ENCODE measurements at regions not wholly inside any gene's neighbourhood (a gene's known extent, or its start where the extent isn't known, plus 50 kb on each side); places are given as distances from the start of the nearest gene placed in this dataset.

GRCh38 chr1:186536273-186536890 is 75.5 kb upstream of the PDC start:
- H3K4me1 ChIP-seq (ENCODE audit: control insufficient read depth in 3 of 3, insufficient read depth in 2 of 3, low read depth in 1 of 3, low read length in 2 of 3): no peaks in the 10 kb centered on the region
- H3K27me3 ChIP-seq (ENCODE audit: control insufficient read depth in 3 of 3, insufficient read depth in 3 of 3, low read length in 3 of 3): no peaks in the 10 kb centered on the region
- FAIRE-seq: no peak
- H3K4me3 ChIP-seq (ENCODE audit: low read depth in 1 of 3, low read length in 3 of 3): no peak overlapping the region
- 90 to 94% (median 92%) methylated on average over 3 of the region's 3 CpGs for WGBS, 3 donors
- no peaks in the 10 kb centered on the region for H3K36me3 ChIP-seq (ENCODE audit: control insufficient read depth in 3 of 3, insufficient read depth in 2 of 3, low read depth in 1 of 3, low read length in 3 of 3)
- no peak for DNase-seq
- H3K9me3 ChIP-seq (ENCODE audit: control insufficient read depth in 2 of 2, insufficient read depth in 1 of 2, low read depth in 1 of 2, low read length in 1 of 2): peaks cover 0 to 11% of the 10 kb centered on the region in 2 donors
- no peak overlapping the region for H3K27ac ChIP-seq (ENCODE audit: low read depth in 1 of 3, low read length in 2 of 3)

- FAIRE-seq (no peak), DNase-seq (no peak)
- H3K4me3 ChIP-seq (ENCODE audit: low read depth in 1 of 3, low read length in 3 of 3): no peak overlapping the region
- H3K27ac ChIP-seq (ENCODE audit: low read depth in 1 of 3, low read length in 2 of 3): no peak overlapping the region
- peaks cover 0 to 3% of the 10 kb centered on the region in 2 donors for H3K9me3 ChIP-seq (ENCODE audit: control insufficient read depth in 2 of 2, insufficient read depth in 1 of 2, low read depth in 1 of 2, low read length in 1 of 2)
- no peaks in the 10 kb centered on the region for H3K27me3 ChIP-seq (ENCODE audit: control insufficient read depth in 3 of 3, insufficient read depth in 3 of 3, low read length in 3 of 3)
- H3K4me1 ChIP-seq (ENCODE audit: control insufficient read depth in 3 of 3, insufficient read depth in 2 of 3, low read depth in 1 of 3, low read length in 2 of 3): no peaks in the 10 kb centered on the region
- WGBS, 3 donors: 64 to 77% (median 67%) methylated on average over 5 of the region's 5 CpGs
- H3K36me3 ChIP-seq (ENCODE audit: control insufficient read depth in 3 of 3, insufficient read depth in 2 of 3, low read depth in 1 of 3, low read length in 3 of 3): no peaks in the 10 kb centered on the region
These were observed 74.6 kb upstream of the PDC start for GRCh38 chr1:186535388-186536133.

GRCh38 chr1:186534401-186534800 is 73.5 kb upstream of the PDC start:
- WGBS, 3 donors: 83 to 91% (median 84%) methylated on average over 4 of the region's 4 CpGs
- Histone ChIP-seq H3K27me3 (ENCODE audit: control insufficient read depth in 3 of 3, insufficient read depth in 3 of 3, low read length in 3 of 3) (no peaks in the 10 kb centered on the region), H3K27ac (ENCODE audit: low read depth in 1 of 3, low read length in 2 of 3) (no peak overlapping the region), H3K4me3 (ENCODE audit: low read depth in 1 of 3, low read length in 3 of 3) (no peak overlapping the region), H3K9me3 (ENCODE audit: control insufficient read depth in 2 of 2, insufficient read depth in 1 of 2, low read depth in 1 of 2, low read length in 1 of 2) (no peaks in the 10 kb centered on the region), H3K4me1 (ENCODE audit: control insufficient read depth in 3 of 3, insufficient read depth in 2 of 3, low read depth in 1 of 3, low read length in 2 of 3) (no peaks in the 10 kb centered on the region), H3K36me3 (ENCODE audit: control insufficient read depth in 3 of 3, insufficient read depth in 2 of 3, low read depth in 1 of 3, low read length in 3 of 3) (no peaks in the 10 kb centered on the region)
- DNase-seq (no peak), FAIRE-seq (no peak)

- 88 to 90% (median 89%) methylated on average over 2 of the region's 2 CpGs for WGBS, 3 donors
- FAIRE-seq: no peak
- Histone ChIP-seq H3K27ac (ENCODE audit: low read depth in 1 of 3, low read length in 2 of 3) (no peak overlapping the region), H3K9me3 (ENCODE audit: control insufficient read depth in 2 of 2, insufficient read depth in 1 of 2, low read depth in 1 of 2, low read length in 1 of 2) (no peaks in the 10 kb centered on the region), H3K36me3 (ENCODE audit: control insufficient read depth in 3 of 3, insufficient read depth in 2 of 3, low read depth in 1 of 3, low read length in 3 of 3) (no peaks in the 10 kb centered on the region), H3K27me3 (ENCODE audit: control insufficient read depth in 3 of 3, insufficient read depth in 3 of 3, low read length in 3 of 3) (no peaks in the 10 kb centered on the region), H3K4me3 (ENCODE audit: low read depth in 1 of 3, low read length in 3 of 3) (no peak overlapping the region), H3K4me1 (ENCODE audit: control insufficient read depth in 3 of 3, insufficient read depth in 2 of 3, low read depth in 1 of 3, low read length in 2 of 3) (no peaks in the 10 kb centered on the region)
- no peak for DNase-seq
These were observed 71.6 kb upstream of the PDC start for GRCh38 chr1:186532466-186532865.

GRCh38 chr1:186531561-186532165 is 70.7 kb upstream of the PDC start:
- Histone ChIP-seq H3K4me1 (ENCODE audit: control insufficient read depth in 3 of 3, insufficient read depth in 2 of 3, low read depth in 1 of 3, low read length in 2 of 3) (no peaks in the 10 kb centered on the region), H3K27me3 (ENCODE audit: control insufficient read depth in 3 of 3, insufficient read depth in 3 of 3, low read length in 3 of 3) (no peaks in the 10 kb centered on the region), H3K4me3 (ENCODE audit: low read depth in 1 of 3, low read length in 3 of 3) (no peak overlapping the region), H3K27ac (ENCODE audit: low read depth in 1 of 3, low read length in 2 of 3) (no peak overlapping the region), H3K9me3 (ENCODE audit: control insufficient read depth in 2 of 2, insufficient read depth in 1 of 2, low read depth in 1 of 2, low read length in 1 of 2) (no peaks in the 10 kb centered on the region), H3K36me3 (ENCODE audit: control insufficient read depth in 3 of 3, insufficient read depth in 2 of 3, low read depth in 1 of 3, low read length in 3 of 3) (no peaks in the 10 kb centered on the region)
- DNase-seq (no peak), FAIRE-seq (no peak)
- WGBS, 3 donors: 80 to 88% (median 81%) methylated on average over 1 of the region's 1 CpG

- no peaks in the 10 kb centered on the region for H3K4me1 ChIP-seq (ENCODE audit: control insufficient read depth in 3 of 3, insufficient read depth in 2 of 3, low read depth in 1 of 3, low read length in 2 of 3)
- no peak for DNase-seq
- no peaks in the 10 kb centered on the region for H3K36me3 ChIP-seq (ENCODE audit: control insufficient read depth in 3 of 3, insufficient read depth in 2 of 3, low read depth in 1 of 3, low read length in 3 of 3)
- H3K27ac ChIP-seq (ENCODE audit: low read depth in 1 of 3, low read length in 2 of 3): no peak overlapping the region
- no peak for FAIRE-seq
- H3K27me3 ChIP-seq (ENCODE audit: control insufficient read depth in 3 of 3, insufficient read depth in 3 of 3, low read length in 3 of 3): no peaks in the 10 kb centered on the region
- H3K4me3 ChIP-seq (ENCODE audit: low read depth in 1 of 3, low read length in 3 of 3): no peak overlapping the region
- 78 to 83% (median 81%) methylated on average over 2 of the region's 2 CpGs for WGBS, 3 donors
- peaks cover 0 to 3% of the 10 kb centered on the region in 2 donors for H3K9me3 ChIP-seq (ENCODE audit: control insufficient read depth in 2 of 2, insufficient read depth in 1 of 2, low read depth in 1 of 2, low read length in 1 of 2)
These were observed 69.2 kb upstream of the PDC start for GRCh38 chr1:186530109-186530508.

- H3K27me3 ChIP-seq (ENCODE audit: control insufficient read depth in 3 of 3, insufficient read depth in 3 of 3, low read length in 3 of 3): no peaks in the 10 kb centered on the region
- FAIRE-seq (no peak), DNase-seq (no peak)
- H3K4me3 ChIP-seq (ENCODE audit: low read depth in 1 of 3, low read length in 3 of 3): no peak overlapping the region
- no peaks in the 10 kb centered on the region for H3K4me1 ChIP-seq (ENCODE audit: control insufficient read depth in 3 of 3, insufficient read depth in 2 of 3, low read depth in 1 of 3, low read length in 2 of 3)
- H3K36me3 ChIP-seq (ENCODE audit: control insufficient read depth in 3 of 3, insufficient read depth in 2 of 3, low read depth in 1 of 3, low read length in 3 of 3): no peaks in the 10 kb centered on the region
- no peak overlapping the region for H3K27ac ChIP-seq (ENCODE audit: low read depth in 1 of 3, low read length in 2 of 3)
- peaks cover 0 to 10% of the 10 kb centered on the region in 2 donors for H3K9me3 ChIP-seq (ENCODE audit: control insufficient read depth in 2 of 2, insufficient read depth in 1 of 2, low read depth in 1 of 2, low read length in 1 of 2)
These were observed 59.1 kb upstream of the PDC start for GRCh38 chr1:186519982-186520381.

GRCh38 chr1:186518822-186519381 is 58.0 kb upstream of the PDC start:
- Histone ChIP-seq H3K4me1 (ENCODE audit: control insufficient read depth in 3 of 3, insufficient read depth in 2 of 3, low read depth in 1 of 3, low read length in 2 of 3) (no peaks in the 10 kb centered on the region), H3K4me3 (ENCODE audit: low read depth in 1 of 3, low read length in 3 of 3) (no peak overlapping the region), H3K27ac (ENCODE audit: low read depth in 1 of 3, low read length in 2 of 3) (no peak overlapping the region), H3K9me3 (ENCODE audit: control insufficient read depth in 2 of 2, insufficient read depth in 1 of 2, low read depth in 1 of 2, low read length in 1 of 2) (peaks cover 0 to 6% of the 10 kb centered on the region in 2 donors), H3K27me3 (ENCODE audit: control insufficient read depth in 3 of 3, insufficient read depth in 3 of 3, low read length in 3 of 3) (no peaks in the 10 kb centered on the region), H3K36me3 (ENCODE audit: control insufficient read depth in 3 of 3, insufficient read depth in 2 of 3, low read depth in 1 of 3, low read length in 3 of 3) (no peaks in the 10 kb centered on the region)
- FAIRE-seq (no peak), DNase-seq (no peak)
- WGBS, 3 donors: 38 to 59% (median 38%) methylated on average over 4 of the region's 4 CpGs
